ENCODE measurements at regions not wholly inside any gene's neighbourhood (a gene's known extent, or its start where the extent isn't known, plus 50 kb on each side); places are given as distances from the start of the nearest gene placed in this dataset.

DNA sequence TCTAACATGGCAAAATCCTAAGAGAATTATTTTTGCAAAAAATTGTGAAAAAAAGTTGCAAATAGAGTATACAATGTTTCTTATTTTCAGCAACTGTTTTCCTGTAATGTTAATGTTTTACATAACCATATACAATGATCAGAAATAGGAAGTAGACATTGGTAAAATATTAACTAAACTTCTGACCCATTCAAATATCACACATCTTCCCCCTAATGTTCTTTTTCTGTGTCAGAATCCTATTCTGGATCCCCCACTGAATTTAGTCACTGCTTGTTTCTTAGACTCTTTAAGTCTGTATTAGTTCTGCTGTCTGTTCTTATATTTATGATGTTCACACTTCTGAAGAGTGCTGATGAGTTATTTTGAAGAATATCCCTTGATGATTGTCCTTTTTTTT, 62.0 kb downstream of the HFE start:
- Mint-ChIP-seq H3K4me1 (ENCODE audit: unreplicated experiment) (no peaks in the 10 kb centered on the region), H3K36me3 (no peaks in the 10 kb centered on the region), H3K27me3 (no peaks in the 10 kb centered on the region), H3K4me3 (no peak overlapping the region), H3K27ac (no peak overlapping the region), H3K9me3 (no peaks in the 10 kb centered on the region)
- no peak for DNase-seq (ENCODE audit: extremely low spot score, unreplicated experiment)
- TF ChIP-seq CTCF (conservative IDR thresholded peaks at IDR 0.05) = no peak

DNA sequence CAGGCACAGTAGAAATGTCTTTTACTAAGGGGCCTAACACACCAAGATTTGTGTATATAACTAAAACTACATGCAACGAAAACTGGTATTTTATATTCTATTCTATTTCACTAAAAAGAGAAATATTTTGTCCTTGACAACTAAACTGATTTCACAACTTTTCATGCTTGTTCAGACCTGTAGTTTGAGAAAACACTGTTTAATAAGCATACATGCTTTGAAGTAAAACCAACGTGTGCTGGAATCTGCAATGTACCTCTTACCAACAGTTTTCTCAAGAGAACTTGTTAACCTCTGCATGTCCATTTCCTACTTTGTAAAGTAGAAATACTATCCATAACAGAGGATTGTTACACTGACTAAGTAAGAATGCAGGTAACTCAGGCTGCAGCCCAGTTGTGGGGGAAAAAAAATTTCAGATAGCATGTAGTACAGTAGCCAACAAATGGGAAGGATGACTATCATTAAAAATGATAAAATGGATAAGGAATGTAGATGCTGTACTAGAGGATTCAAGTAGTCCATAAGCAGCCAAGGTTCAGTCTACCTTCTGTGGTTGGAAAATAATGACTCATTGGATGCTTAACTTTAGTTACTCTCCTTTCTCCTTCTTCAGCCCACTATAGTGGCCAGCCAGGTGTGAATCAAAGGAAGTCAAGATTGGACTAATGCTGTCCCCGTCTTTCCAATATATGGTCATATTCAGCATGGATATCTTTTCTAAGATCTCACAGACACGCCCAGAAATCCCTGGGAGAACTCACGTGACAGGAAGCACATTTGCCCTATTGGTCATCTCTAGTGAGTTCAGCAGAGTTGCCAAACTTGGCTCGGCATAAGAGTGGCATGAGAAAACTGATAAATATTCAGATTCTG, 65.2 kb downstream of the HFE start:
- Mint-ChIP-seq H3K9me3 (no peaks in the 10 kb centered on the region), H3K27ac (no peak overlapping the region), H3K27me3 (peaks cover 2% of the 10 kb centered on the region), H3K4me1 (ENCODE audit: unreplicated experiment) (peaks cover 8% of the 10 kb centered on the region), H3K36me3 (no peaks in the 10 kb centered on the region), H3K4me3 (no peak overlapping the region)
- DNase-seq (ENCODE audit: extremely low spot score, unreplicated experiment) = no peak
- TF ChIP-seq CTCF (conservative IDR thresholded peaks at IDR 0.05) = no peak

- H3K36me3 Mint-ChIP-seq = no peaks in the 10 kb centered on the region
- peaks cover 17% of the 10 kb centered on the region for H3K4me1 Mint-ChIP-seq (ENCODE audit: unreplicated experiment)
- no peaks in the 10 kb centered on the region for H3K9me3 Mint-ChIP-seq
- peak overlapping the region; percentile 97 for H3K4me3 Mint-ChIP-seq
- no peak for TF ChIP-seq CTCF (conservative IDR thresholded peaks at IDR 0.05)
- DNase-seq (ENCODE audit: extremely low spot score, unreplicated experiment) = no peak
- peak overlapping the region; percentile 98 for H3K27ac Mint-ChIP-seq
- peaks cover 10% of the 10 kb centered on the region for H3K27me3 Mint-ChIP-seq
Observed at GRCh38 chr6:26155061-26155930, 68.1 kb downstream of the HFE start.

- H3K27ac Mint-ChIP-seq = peak overlapping the region; percentile 98
- TF ChIP-seq CTCF (conservative IDR thresholded peaks at IDR 0.05) = no peak
- DNase-seq (ENCODE audit: extremely low spot score, unreplicated experiment) = peak; percentile 91
- no peaks in the 10 kb centered on the region for H3K9me3 Mint-ChIP-seq
- H3K4me3 Mint-ChIP-seq = peak overlapping the region; percentile 97
- peaks cover 17% of the 10 kb centered on the region for H3K4me1 Mint-ChIP-seq (ENCODE audit: unreplicated experiment)
- H3K36me3 Mint-ChIP-seq = no peaks in the 10 kb centered on the region
- H3K27me3 Mint-ChIP-seq = peaks cover 10% of the 10 kb centered on the region
Observed at GRCh38 chr6:26156105-26156849, 69.0 kb downstream of the HFE start.

GRCh38 chr6:26156850-26157250, 69.6 kb downstream of the HFE start:
- Mint-ChIP-seq H3K36me3 (no peaks in the 10 kb centered on the region), H3K4me1 (ENCODE audit: unreplicated experiment) (peaks cover 17% of the 10 kb centered on the region), H3K27ac (peak overlapping the region; percentile 98), H3K9me3 (no peaks in the 10 kb centered on the region), H3K4me3 (peak overlapping the region; percentile 97), H3K27me3 (peaks cover 10% of the 10 kb centered on the region)
- no peak for TF ChIP-seq CTCF (conservative IDR thresholded peaks at IDR 0.05)
- DNase-seq (ENCODE audit: extremely low spot score, unreplicated experiment) = peak; percentile 80

All from type B pancreatic cell (in vitro differentiated cells).